HepG2 (cell line): ENCODE measurements at regions not wholly inside any gene's neighbourhood (a gene's known extent, or its start where the extent isn't known, plus 50 kb on each side); places are given as distances from the start of the nearest gene placed in this dataset.

Experiments
- CBX5 ChIP-seq: sonication (generic); formaldehyde crosslinking; IDR thresholded peaks from 2 replicates; pipeline ENCODE4 v1.4.0; 2020; ENCODE audit warnings: missing genetic modification reagents, borderline replicate concordance
- CEBPB ChIP-seq: IDR thresholded peaks from 2 replicates; pipeline ENCODE4 v1.6.1; 2011; ENCODE audit warnings: low read depth, low read length, improper control_type of control experiment, borderline replicate concordance
- PAWR ChIP-seq: sonication (generic); formaldehyde crosslinking; IDR thresholded peaks from 2 replicates; pipeline ENCODE4 v1.4.0; 2020; ENCODE audit warnings: missing genetic modification reagents, mild to moderate bottlenecking, borderline replicate concordance
- POLR2A ChIP-seq, 2 experiments: IDR thresholded peaks; 2 replicates each; pipeline ENCODE4 v1.6.1; 2011; ENCODE audit warnings: low read depth in 2 of 2, low read length in 2 of 2, mild to moderate bottlenecking in 1 of 2, moderate library complexity in 1 of 2; ENCODE audit not compliant: insufficient read depth in 1 of 2
- TBL1XR1 ChIP-seq: fragments of 150-350 bp; IDR thresholded peaks from 2 replicates; pipeline ENCODE4 v1.6.1; 2014; ENCODE audit warnings: borderline replicate concordance, low read length; ENCODE audit not compliant: partially characterized antibody
- ZBTB1 ChIP-seq: sonication (generic); formaldehyde crosslinking; IDR thresholded peaks from 2 replicates; pipeline ENCODE4 v1.4.0; 2020; ENCODE audit warnings: missing genetic modification reagents, borderline replicate concordance
- ZBTB43 ChIP-seq: sonication (generic); formaldehyde crosslinking; conservative IDR thresholded peaks from 2 replicates; pipeline ENCODE4 v1.4.0; 2020; ENCODE audit warnings: missing genetic modification reagents
- ZNF124 ChIP-seq: sonication (generic); formaldehyde crosslinking; IDR thresholded peaks from 2 replicates; pipeline ENCODE4 v1.4.0; 2020; ENCODE audit warnings: missing genetic modification reagents
- TF ChIP-seq, protein P1 (sequence below): sonication (generic); formaldehyde crosslinking; IDR thresholded peaks from 2 replicates; pipeline ENCODE4 v1.5.0; 2020; ENCODE audit warnings: missing genetic modification reagents
- TF ChIP-seq, protein P2 (sequence below): sonication (generic); formaldehyde crosslinking; IDR thresholded peaks from 2 replicates; pipeline ENCODE4 v1.4.0; 2020; ENCODE audit warnings: low read depth, missing genetic modification reagents
- TF ChIP-seq, protein P3 (sequence below): sonication (generic); formaldehyde crosslinking; IDR thresholded peaks from 2 replicates; pipeline ENCODE4 v1.5.0; 2020; ENCODE audit warnings: mild to moderate bottlenecking, missing genetic modification reagents, borderline replicate concordance
- TF ChIP-seq, protein P4 (sequence below): IDR thresholded peaks from 2 replicates; pipeline ENCODE4 v1.6.1; 2012; ENCODE audit warnings: inconsistent platforms
- TF ChIP-seq, protein P5 (sequence below): sonication (generic); formaldehyde crosslinking; conservative IDR thresholded peaks from 2 replicates; pipeline ENCODE4 v1.4.0; 2020; ENCODE audit warnings: missing genetic modification reagents

DNA sequence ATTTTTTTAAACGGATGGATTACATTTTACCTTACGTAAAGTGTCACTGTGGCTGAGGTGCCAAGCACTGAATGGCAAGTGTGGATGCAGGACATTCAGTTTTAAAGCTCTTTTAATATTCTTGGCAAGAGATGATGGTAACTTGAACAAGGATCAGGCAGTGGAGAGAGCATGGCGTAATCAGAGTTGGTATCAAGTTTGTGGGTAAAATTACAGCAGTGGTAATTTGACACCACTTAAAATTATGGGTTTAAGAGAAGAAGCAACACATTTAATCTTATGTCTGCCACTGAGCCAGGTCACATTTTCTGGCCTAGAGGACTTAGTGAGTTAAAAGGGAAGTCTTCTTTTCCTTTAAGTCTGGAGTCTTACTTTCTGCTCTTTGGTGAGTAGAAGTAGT lies 100.5 kb downstream of the NAA11 start:
- TF ChIP-seq CEBPB (no peak), TBL1XR1 (no peak), PAWR (CRISPR knock-in tag) (no peak), POLR2A (IDR thresholded peaks at IDR 0.05; ENCODE audit: insufficient read depth in 1 of 2, low read depth in 2 of 2, low read length in 2 of 2) (no peak), ZBTB1 (CRISPR knock-in tag) (no peak), ZNF124 (CRISPR knock-in tag) (no peak), ZBTB43 (CRISPR knock-in tag) (no peak), CBX5 (CRISPR knock-in tag) (no peak)
- TF ChIP-seq, protein P1, sequence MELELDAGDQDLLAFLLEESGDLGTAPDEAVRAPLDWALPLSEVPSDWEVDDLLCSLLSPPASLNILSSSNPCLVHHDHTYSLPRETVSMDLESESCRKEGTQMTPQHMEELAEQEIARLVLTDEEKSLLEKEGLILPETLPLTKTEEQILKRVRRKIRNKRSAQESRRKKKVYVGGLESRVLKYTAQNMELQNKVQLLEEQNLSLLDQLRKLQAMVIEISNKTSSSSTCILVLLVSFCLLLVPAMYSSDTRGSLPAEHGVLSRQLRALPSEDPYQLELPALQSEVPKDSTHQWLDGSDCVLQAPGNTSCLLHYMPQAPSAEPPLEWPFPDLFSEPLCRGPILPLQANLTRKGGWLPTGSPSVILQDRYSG (CRISPR knock-in tag), result no peak
- TF ChIP-seq, protein P2, sequence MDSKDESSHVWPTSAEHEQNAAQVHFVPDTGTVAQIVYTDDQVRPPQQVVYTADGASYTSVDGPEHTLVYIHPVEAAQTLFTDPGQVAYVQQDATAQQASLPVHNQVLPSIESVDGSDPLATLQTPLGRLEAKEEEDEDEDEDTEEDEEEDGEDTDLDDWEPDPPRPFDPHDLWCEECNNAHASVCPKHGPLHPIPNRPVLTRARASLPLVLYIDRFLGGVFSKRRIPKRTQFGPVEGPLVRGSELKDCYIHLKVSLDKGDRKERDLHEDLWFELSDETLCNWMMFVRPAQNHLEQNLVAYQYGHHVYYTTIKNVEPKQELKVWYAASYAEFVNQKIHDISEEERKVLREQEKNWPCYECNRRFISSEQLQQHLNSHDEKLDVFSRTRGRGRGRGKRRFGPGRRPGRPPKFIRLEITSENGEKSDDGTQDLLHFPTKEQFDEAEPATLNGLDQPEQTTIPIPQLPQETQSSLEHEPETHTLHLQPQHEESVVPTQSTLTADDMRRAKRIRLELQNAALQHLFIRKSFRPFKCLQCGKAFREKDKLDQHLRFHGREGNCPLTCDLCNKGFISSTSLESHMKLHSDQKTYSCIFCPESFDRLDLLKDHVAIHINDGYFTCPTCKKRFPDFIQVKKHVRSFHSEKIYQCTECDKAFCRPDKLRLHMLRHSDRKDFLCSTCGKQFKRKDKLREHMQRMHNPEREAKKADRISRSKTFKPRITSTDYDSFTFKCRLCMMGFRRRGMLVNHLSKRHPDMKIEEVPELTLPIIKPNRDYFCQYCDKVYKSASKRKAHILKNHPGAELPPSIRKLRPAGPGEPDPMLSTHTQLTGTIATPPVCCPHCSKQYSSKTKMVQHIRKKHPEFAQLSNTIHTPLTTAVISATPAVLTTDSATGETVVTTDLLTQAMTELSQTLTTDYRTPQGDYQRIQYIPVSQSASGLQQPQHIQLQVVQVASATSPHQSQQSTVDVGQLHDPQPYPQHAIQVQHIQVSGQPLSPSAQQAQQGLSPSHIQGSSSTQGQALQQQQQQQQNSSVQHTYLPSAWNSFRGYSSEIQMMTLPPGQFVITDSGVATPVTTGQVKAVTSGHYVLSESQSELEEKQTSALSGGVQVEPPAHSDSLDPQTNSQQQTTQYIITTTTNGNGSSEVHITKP (CRISPR knock-in tag), result no peak
- TF ChIP-seq, protein P3, sequence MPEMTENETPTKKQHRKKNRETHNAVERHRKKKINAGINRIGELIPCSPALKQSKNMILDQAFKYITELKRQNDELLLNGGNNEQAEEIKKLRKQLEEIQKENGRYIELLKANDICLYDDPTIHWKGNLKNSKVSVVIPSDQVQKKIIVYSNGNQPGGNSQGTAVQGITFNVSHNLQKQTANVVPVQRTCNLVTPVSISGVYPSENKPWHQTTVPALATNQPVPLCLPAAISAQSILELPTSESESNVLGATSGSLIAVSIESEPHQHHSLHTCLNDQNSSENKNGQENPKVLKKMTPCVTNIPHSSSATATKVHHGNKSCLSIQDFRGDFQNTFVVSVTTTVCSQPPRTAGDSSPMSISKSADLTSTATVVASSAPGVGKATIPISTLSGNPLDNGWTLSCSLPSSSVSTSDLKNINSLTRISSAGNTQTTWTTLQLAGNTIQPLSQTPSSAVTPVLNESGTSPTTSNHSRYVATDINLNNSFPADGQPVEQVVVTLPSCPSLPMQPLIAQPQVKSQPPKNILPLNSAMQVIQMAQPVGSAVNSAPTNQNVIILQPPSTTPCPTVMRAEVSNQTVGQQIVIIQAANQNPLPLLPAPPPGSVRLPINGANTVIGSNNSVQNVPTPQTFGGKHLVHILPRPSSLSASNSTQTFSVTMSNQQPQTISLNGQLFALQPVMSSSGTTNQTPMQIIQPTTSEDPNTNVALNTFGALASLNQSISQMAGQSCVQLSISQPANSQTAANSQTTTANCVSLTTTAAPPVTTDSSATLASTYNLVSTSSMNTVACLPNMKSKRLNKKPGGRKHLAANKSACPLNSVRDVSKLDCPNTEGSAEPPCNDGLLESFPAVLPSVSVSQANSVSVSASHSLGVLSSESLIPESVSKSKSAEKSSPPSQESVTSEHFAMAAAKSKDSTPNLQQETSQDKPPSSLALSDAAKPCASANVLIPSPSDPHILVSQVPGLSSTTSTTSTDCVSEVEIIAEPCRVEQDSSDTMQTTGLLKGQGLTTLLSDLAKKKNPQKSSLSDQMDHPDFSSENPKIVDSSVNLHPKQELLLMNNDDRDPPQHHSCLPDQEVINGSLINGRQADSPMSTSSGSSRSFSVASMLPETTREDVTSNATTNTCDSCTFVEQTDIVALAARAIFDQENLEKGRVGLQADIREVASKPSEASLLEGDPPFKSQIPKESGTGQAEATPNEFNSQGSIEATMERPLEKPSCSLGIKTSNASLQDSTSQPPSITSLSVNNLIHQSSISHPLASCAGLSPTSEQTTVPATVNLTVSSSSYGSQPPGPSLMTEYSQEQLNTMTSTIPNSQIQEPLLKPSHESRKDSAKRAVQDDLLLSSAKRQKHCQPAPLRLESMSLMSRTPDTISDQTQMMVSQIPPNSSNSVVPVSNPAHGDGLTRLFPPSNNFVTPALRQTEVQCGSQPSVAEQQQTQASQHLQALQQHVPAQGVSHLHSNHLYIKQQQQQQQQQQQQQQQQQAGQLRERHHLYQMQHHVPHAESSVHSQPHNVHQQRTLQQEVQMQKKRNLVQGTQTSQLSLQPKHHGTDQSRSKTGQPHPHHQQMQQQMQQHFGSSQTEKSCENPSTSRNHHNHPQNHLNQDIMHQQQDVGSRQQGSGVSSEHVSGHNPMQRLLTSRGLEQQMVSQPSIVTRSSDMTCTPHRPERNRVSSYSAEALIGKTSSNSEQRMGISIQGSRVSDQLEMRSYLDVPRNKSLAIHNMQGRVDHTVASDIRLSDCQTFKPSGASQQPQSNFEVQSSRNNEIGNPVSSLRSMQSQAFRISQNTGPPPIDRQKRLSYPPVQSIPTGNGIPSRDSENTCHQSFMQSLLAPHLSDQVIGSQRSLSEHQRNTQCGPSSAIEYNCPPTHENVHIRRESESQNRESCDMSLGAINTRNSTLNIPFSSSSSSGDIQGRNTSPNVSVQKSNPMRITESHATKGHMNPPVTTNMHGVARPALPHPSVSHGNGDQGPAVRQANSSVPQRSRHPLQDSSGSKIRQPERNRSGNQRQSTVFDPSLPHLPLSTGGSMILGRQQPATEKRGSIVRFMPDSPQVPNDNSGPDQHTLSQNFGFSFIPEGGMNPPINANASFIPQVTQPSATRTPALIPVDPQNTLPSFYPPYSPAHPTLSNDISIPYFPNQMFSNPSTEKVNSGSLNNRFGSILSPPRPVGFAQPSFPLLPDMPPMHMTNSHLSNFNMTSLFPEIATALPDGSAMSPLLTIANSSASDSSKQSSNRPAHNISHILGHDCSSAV (CRISPR knock-in tag), result no peak
- TF ChIP-seq, protein P4, sequence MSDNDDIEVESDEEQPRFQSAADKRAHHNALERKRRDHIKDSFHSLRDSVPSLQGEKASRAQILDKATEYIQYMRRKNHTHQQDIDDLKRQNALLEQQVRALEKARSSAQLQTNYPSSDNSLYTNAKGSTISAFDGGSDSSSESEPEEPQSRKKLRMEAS, result no peak
- TF ChIP-seq, protein P5, sequence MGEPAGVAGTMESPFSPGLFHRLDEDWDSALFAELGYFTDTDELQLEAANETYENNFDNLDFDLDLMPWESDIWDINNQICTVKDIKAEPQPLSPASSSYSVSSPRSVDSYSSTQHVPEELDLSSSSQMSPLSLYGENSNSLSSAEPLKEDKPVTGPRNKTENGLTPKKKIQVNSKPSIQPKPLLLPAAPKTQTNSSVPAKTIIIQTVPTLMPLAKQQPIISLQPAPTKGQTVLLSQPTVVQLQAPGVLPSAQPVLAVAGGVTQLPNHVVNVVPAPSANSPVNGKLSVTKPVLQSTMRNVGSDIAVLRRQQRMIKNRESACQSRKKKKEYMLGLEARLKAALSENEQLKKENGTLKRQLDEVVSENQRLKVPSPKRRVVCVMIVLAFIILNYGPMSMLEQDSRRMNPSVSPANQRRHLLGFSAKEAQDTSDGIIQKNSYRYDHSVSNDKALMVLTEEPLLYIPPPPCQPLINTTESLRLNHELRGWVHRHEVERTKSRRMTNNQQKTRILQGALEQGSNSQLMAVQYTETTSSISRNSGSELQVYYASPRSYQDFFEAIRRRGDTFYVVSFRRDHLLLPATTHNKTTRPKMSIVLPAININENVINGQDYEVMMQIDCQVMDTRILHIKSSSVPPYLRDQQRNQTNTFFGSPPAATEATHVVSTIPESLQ (CRISPR knock-in tag), result no peak
